ENCODE measurements at regions not wholly inside any gene's neighbourhood (a gene's known extent, or its start where the extent isn't known, plus 50 kb on each side); places are given as distances from the start of the nearest gene placed in this dataset.

DNA sequence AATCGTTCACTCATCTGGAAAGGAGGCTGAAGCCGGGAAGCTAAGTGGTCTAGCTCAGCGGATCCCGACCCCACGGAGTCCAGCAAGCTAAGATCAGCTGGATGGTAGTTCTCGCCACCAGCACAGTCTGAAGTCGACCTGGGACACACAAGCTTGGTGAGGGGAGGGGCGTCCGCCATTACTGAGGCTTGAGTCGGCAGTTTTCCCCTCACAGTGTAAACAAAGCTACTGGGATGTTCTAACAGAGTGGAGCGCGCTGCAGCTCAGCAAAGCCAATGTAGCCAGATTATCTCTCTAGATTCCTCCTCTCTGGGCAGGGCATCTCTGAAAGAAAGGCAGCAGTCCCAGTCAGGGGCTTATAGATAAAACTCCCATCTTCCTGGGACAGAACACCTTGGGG lies 555.4 kb downstream of the BCOR start:
- H3K27me3 ChIP-seq (replicated peaks; ENCODE audit: control insufficient read depth, insufficient read depth, low read length): no peaks in the 10 kb centered on the region
- no peaks in the 10 kb centered on the region for H3K9me3 Mint-ChIP-seq (ENCODE audit: unreplicated experiment)
- ChIA-PET POLR2A (no interaction called here), CTCF (no interaction called here)
- DNase-seq: no peak
- no peak overlapping the region for H3K4me3 ChIP-seq (ENCODE audit: low read depth, low read length)
- H3K36me3 ChIP-seq (ENCODE audit: control insufficient read depth, insufficient read depth, low read length): no peaks in the 10 kb centered on the region
- no peaks in the 10 kb centered on the region for H3K4me1 Mint-ChIP-seq (ENCODE audit: low read depth, unreplicated experiment)
- H3K4me1 ChIP-seq: no peaks in the 10 kb centered on the region
- H3K27ac Mint-ChIP-seq (ENCODE audit: unreplicated experiment): no peak overlapping the region
- TF ChIP-seq, protein P1, sequence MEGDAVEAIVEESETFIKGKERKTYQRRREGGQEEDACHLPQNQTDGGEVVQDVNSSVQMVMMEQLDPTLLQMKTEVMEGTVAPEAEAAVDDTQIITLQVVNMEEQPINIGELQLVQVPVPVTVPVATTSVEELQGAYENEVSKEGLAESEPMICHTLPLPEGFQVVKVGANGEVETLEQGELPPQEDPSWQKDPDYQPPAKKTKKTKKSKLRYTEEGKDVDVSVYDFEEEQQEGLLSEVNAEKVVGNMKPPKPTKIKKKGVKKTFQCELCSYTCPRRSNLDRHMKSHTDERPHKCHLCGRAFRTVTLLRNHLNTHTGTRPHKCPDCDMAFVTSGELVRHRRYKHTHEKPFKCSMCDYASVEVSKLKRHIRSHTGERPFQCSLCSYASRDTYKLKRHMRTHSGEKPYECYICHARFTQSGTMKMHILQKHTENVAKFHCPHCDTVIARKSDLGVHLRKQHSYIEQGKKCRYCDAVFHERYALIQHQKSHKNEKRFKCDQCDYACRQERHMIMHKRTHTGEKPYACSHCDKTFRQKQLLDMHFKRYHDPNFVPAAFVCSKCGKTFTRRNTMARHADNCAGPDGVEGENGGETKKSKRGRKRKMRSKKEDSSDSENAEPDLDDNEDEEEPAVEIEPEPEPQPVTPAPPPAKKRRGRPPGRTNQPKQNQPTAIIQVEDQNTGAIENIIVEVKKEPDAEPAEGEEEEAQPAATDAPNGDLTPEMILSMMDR (IDR thresholded peaks at IDR 0.05; ENCODE audit: insufficient read depth in 1 of 2, low read depth in 1 of 2, low read length in 1 of 2, severe bottlenecking in 1 of 2, unreplicated experiment in 1 of 2): no peak
- intact Hi-C loops (cut with micrococcal nuclease; ENCODE audit: unreplicated experiment): no loop called here
- no peak overlapping the region for H3K4me3 Mint-ChIP-seq (ENCODE audit: unreplicated experiment)
- H3K36me3 Mint-ChIP-seq (ENCODE audit: insufficient read depth, unreplicated experiment): no peaks in the 10 kb centered on the region
- BruUV-seq (replicated peaks): no TSS peak
- no peaks in the 10 kb centered on the region for H3K9me3 ChIP-seq
- H3K27me3 Mint-ChIP-seq (ENCODE audit: insufficient read depth, unreplicated experiment): peaks cover 6% of the 10 kb centered on the region

DNA sequence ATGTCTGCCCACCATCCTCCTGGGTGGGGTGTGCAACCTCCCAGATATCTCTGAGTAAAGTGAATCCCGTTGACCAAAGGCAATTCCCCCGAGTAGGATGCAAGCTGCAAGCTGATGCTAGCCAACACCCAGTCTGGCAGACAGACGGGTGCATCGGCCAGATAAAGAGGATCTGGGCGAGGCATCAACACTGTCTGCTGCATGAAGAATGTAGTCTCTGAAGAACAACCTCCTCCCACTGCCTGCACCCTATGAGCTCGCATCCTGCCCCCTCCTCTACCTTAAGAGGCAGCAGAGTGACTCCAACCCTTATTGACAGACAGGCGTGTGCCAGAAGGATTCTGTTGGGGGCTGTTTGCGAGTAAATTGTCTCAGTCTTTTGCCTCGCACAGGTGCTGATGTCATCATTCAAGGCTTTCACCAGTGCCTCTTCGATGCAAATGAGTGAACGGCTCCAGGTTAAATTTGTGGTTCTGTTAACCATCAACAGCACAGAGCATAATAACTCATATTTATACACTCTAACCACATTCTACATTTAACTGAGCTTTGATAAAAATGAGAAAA lies 546.9 kb downstream of the BCOR start:
- POLR2A ChIA-PET: no interaction called here
- Mint-ChIP-seq H3K4me3 (ENCODE audit: unreplicated experiment) (no peak overlapping the region), H3K4me1 (ENCODE audit: low read depth, unreplicated experiment) (no peaks in the 10 kb centered on the region), H3K27ac (ENCODE audit: unreplicated experiment) (no peak overlapping the region), H3K36me3 (ENCODE audit: insufficient read depth, unreplicated experiment) (no peaks in the 10 kb centered on the region), H3K27me3 (ENCODE audit: insufficient read depth, unreplicated experiment) (peaks cover 3% of the 10 kb centered on the region), H3K9me3 (ENCODE audit: unreplicated experiment) (no peaks in the 10 kb centered on the region)
- no peak overlapping the region for H3K4me3 ChIP-seq (ENCODE audit: low read depth, low read length)
- intact Hi-C loops (cut with micrococcal nuclease; ENCODE audit: unreplicated experiment): no loop called here
- CTCF ChIA-PET: no interaction called here
- TF ChIP-seq, protein P1 (IDR thresholded peaks at IDR 0.05; ENCODE audit: insufficient read depth in 1 of 2, low read depth in 1 of 2, low read length in 1 of 2, severe bottlenecking in 1 of 2, unreplicated experiment in 1 of 2): no peak
- no peaks in the 10 kb centered on the region for H3K27me3 ChIP-seq (replicated peaks; ENCODE audit: control insufficient read depth, insufficient read depth, low read length)
- H3K36me3 ChIP-seq (ENCODE audit: control insufficient read depth, insufficient read depth, low read length): no peaks in the 10 kb centered on the region
- no TSS peak for BruUV-seq (replicated peaks)
- DNase-seq: no peak
- no peaks in the 10 kb centered on the region for H3K9me3 ChIP-seq
- no peaks in the 10 kb centered on the region for H3K4me1 ChIP-seq

DNA sequence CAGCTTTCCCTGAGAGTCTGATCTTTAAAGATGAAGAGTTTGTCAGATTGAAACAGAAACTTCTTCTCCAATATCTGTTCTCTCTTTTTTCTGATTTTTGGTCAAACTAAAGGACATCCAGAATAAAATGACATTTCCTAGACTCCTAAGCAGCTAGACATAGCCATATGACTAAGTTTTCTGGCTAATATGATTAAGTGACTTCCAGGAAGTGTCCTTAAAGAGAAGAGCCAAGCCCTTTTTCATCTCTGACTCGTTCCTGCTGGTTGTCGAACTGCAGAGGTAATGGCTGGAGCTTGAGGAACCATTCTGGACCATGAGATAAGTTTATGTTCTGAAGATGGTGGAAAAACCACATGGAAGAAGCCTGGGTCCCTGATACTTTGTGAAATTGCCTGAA lies 546.0 kb downstream of the BCOR start:
- Mint-ChIP-seq H3K36me3 (ENCODE audit: insufficient read depth, unreplicated experiment) (no peaks in the 10 kb centered on the region), H3K27me3 (ENCODE audit: insufficient read depth, unreplicated experiment) (peaks cover 3% of the 10 kb centered on the region), H3K27ac (ENCODE audit: unreplicated experiment) (no peak overlapping the region), H3K4me1 (ENCODE audit: low read depth, unreplicated experiment) (no peaks in the 10 kb centered on the region), H3K4me3 (ENCODE audit: unreplicated experiment) (no peak overlapping the region), H3K9me3 (ENCODE audit: unreplicated experiment) (no peaks in the 10 kb centered on the region)
- intact Hi-C loops (cut with micrococcal nuclease; ENCODE audit: unreplicated experiment): no loop called here
- TF ChIP-seq, protein P1 (IDR thresholded peaks at IDR 0.05; ENCODE audit: insufficient read depth in 1 of 2, low read depth in 1 of 2, low read length in 1 of 2, severe bottlenecking in 1 of 2, unreplicated experiment in 1 of 2): no peak
- H3K4me3 ChIP-seq (ENCODE audit: low read depth, low read length): no peak overlapping the region
- no peaks in the 10 kb centered on the region for H3K9me3 ChIP-seq
- BruUV-seq (replicated peaks): no TSS peak
- no peak for DNase-seq
- no peaks in the 10 kb centered on the region for H3K4me1 ChIP-seq
- ChIA-PET CTCF (no interaction called here), POLR2A (no interaction called here)
- no peaks in the 10 kb centered on the region for H3K36me3 ChIP-seq (ENCODE audit: control insufficient read depth, insufficient read depth, low read length)
- H3K27me3 ChIP-seq (replicated peaks; ENCODE audit: control insufficient read depth, insufficient read depth, low read length): no peaks in the 10 kb centered on the region

Measured in Caco-2 (cell line).